HL-60 (cell line): ENCODE measurements at regions not wholly inside any gene's neighbourhood (a gene's known extent, or its start where the extent isn't known, plus 50 kb on each side); places are given as distances from the start of the nearest gene placed in this dataset.

Experiments
- DNase-seq, 2 experiments: peaks; one replicate each; pipeline ENCODE4 v3.0.0-alpha.2; 2010 to 2020; ENCODE audit warnings: low read depth in 1 of 2, low spot score in 1 of 2
- H3K27ac ChIP-seq: fragments of 250-450 bp; sonication (Bioruptor Pico); replicated peaks from 2 replicates; pipeline ENCODE4 v1.5.1; 2020; ENCODE audit warnings: mild to moderate bottlenecking, moderate library complexity
- H3K27me3 ChIP-seq: fragments of 250-450 bp; sonication (Bioruptor Pico); 2 replicates; pipeline ENCODE4 v1.5.1; 2021; ENCODE audit warnings: mild to moderate bottlenecking, moderate library complexity; ENCODE audit not compliant: insufficient read depth, poor library complexity, severe bottlenecking
- H3K4me3 ChIP-seq: replicated peaks from 2 replicates; pipeline ENCODE4 v1.5.1; 2011; ENCODE audit warnings: mild to moderate bottlenecking, control low read depth, low read length; ENCODE audit not compliant: insufficient read depth
- GABPA ChIP-seq: IDR thresholded peaks from 2 replicates; pipeline ENCODE4 v1.6.1; 2012; ENCODE audit warnings: low read depth
- POLR2AphosphoS5 ChIP-seq: IDR thresholded peaks from 2 replicates; pipeline ENCODE4 v1.6.1; 2012; ENCODE audit warnings: low read depth
- SPI1 ChIP-seq: IDR thresholded peaks from 2 replicates; pipeline ENCODE4 v1.6.1; 2012; ENCODE audit warnings: low read depth, mild to moderate bottlenecking, borderline replicate concordance
- TF ChIP-seq, protein P1 (sequence below): IDR thresholded peaks from one replicate; pipeline ENCODE4 v1.5.1; 2011; ENCODE audit warnings: low read length, control low read depth, inconsistent platforms; ENCODE audit not compliant: insufficient read depth
- TF ChIP-seq, protein P2 (sequence below): IDR thresholded peaks from 2 replicates; pipeline ENCODE4 v1.6.1; 2012; ENCODE audit warnings: low read depth; ENCODE audit not compliant: insufficient replicate concordance

- Histone ChIP-seq H3K27ac (no peak overlapping the region), H3K4me3 (no peak overlapping the region), H3K27me3 (no peaks in the 10 kb centered on the region)
- no peak for TF ChIP-seq GABPA
- TF ChIP-seq, protein P1, sequence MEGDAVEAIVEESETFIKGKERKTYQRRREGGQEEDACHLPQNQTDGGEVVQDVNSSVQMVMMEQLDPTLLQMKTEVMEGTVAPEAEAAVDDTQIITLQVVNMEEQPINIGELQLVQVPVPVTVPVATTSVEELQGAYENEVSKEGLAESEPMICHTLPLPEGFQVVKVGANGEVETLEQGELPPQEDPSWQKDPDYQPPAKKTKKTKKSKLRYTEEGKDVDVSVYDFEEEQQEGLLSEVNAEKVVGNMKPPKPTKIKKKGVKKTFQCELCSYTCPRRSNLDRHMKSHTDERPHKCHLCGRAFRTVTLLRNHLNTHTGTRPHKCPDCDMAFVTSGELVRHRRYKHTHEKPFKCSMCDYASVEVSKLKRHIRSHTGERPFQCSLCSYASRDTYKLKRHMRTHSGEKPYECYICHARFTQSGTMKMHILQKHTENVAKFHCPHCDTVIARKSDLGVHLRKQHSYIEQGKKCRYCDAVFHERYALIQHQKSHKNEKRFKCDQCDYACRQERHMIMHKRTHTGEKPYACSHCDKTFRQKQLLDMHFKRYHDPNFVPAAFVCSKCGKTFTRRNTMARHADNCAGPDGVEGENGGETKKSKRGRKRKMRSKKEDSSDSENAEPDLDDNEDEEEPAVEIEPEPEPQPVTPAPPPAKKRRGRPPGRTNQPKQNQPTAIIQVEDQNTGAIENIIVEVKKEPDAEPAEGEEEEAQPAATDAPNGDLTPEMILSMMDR: no peak
- TF ChIP-seq, protein P2, sequence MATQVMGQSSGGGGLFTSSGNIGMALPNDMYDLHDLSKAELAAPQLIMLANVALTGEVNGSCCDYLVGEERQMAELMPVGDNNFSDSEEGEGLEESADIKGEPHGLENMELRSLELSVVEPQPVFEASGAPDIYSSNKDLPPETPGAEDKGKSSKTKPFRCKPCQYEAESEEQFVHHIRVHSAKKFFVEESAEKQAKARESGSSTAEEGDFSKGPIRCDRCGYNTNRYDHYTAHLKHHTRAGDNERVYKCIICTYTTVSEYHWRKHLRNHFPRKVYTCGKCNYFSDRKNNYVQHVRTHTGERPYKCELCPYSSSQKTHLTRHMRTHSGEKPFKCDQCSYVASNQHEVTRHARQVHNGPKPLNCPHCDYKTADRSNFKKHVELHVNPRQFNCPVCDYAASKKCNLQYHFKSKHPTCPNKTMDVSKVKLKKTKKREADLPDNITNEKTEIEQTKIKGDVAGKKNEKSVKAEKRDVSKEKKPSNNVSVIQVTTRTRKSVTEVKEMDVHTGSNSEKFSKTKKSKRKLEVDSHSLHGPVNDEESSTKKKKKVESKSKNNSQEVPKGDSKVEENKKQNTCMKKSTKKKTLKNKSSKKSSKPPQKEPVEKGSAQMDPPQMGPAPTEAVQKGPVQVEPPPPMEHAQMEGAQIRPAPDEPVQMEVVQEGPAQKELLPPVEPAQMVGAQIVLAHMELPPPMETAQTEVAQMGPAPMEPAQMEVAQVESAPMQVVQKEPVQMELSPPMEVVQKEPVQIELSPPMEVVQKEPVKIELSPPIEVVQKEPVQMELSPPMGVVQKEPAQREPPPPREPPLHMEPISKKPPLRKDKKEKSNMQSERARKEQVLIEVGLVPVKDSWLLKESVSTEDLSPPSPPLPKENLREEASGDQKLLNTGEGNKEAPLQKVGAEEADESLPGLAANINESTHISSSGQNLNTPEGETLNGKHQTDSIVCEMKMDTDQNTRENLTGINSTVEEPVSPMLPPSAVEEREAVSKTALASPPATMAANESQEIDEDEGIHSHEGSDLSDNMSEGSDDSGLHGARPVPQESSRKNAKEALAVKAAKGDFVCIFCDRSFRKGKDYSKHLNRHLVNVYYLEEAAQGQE: no peak
- no peak for TF ChIP-seq POLR2AphosphoS5
- TF ChIP-seq SPI1: no peak
- DNase-seq: no peak
Measured at GRCh38 chr5:118321081-118321480, 667.3 kb downstream of the DTWD2 start.

GRCh38 chr5:118320121-118320520 is 668.2 kb downstream of the DTWD2 start:
- TF ChIP-seq, protein P2: no peak
- no peak for TF ChIP-seq POLR2AphosphoS5
- TF ChIP-seq SPI1: no peak
- TF ChIP-seq, protein P1: no peak
- TF ChIP-seq GABPA: no peak
- Histone ChIP-seq H3K27me3 (no peaks in the 10 kb centered on the region), H3K27ac (no peak overlapping the region), H3K4me3 (no peak overlapping the region)
- DNase-seq: no peak

GRCh38 chr5:118314931-118315330 is 673.4 kb downstream of the DTWD2 start:
- DNase-seq: no peak
- no peaks in the 10 kb centered on the region for H3K27me3 ChIP-seq
- H3K4me3 ChIP-seq: no peak overlapping the region
- no peak overlapping the region for H3K27ac ChIP-seq
- no peak for TF ChIP-seq SPI1
- no peak for TF ChIP-seq GABPA
- TF ChIP-seq POLR2AphosphoS5: no peak

GRCh38 chr5:118311103-118311819 is 677.1 kb downstream of the DTWD2 start:
- TF ChIP-seq POLR2AphosphoS5 (no peak), SPI1 (no peak), GABPA (no peak)
- TF ChIP-seq, protein P2: no peak
- TF ChIP-seq, protein P1: no peak
- Histone ChIP-seq H3K27ac (no peak overlapping the region), H3K4me3 (no peak overlapping the region), H3K27me3 (no peaks in the 10 kb centered on the region)
- DNase-seq: no peak
